IPS-20b (cell line): ENCODE measurements at regions not wholly inside any gene's neighbourhood (a gene's known extent, or its start where the extent isn't known, plus 50 kb on each side); places are given as distances from the start of the nearest gene placed in this dataset.

Experiments used
- H3K27ac ChIP-seq: one replicate; pipeline ENCODE4 v1.5.1; 2013; ENCODE audit warnings: low read length
- H3K27me3 ChIP-seq: 2 replicates; pipeline ENCODE4 v1.6.1; 2013; ENCODE audit warnings: mild to moderate bottlenecking, low read length, inconsistent platforms; ENCODE audit not compliant: insufficient read depth
- H3K36me3 ChIP-seq: 2 replicates; pipeline ENCODE4 v1.6.1; 2013; ENCODE audit warnings: low read depth, mild to moderate bottlenecking, inconsistent platforms, low read length, moderate library complexity; ENCODE audit not compliant: insufficient read depth
- H3K4me1 ChIP-seq: 2 replicates; pipeline ENCODE4 v1.6.1; 2013; ENCODE audit warnings: mild to moderate bottlenecking, control low read depth, inconsistent platforms, low read length, moderate library complexity; ENCODE audit not compliant: insufficient read depth
- H3K4me3 ChIP-seq: 2 replicates; pipeline ENCODE4 v1.5.1; 2013; ENCODE audit warnings: mild to moderate bottlenecking, low read length, inconsistent platforms
- H3K9ac ChIP-seq: 2 replicates; pipeline ENCODE4 v1.6.1; 2013; ENCODE audit warnings: low read depth, mild to moderate bottlenecking, inconsistent platforms, low read length, moderate library complexity
- H3K9me3 ChIP-seq: 2 replicates; pipeline ENCODE4 v1.6.1; 2013; ENCODE audit warnings: mild to moderate bottlenecking, low read depth, low read length, inconsistent platforms; ENCODE audit not compliant: insufficient read depth

DNA sequence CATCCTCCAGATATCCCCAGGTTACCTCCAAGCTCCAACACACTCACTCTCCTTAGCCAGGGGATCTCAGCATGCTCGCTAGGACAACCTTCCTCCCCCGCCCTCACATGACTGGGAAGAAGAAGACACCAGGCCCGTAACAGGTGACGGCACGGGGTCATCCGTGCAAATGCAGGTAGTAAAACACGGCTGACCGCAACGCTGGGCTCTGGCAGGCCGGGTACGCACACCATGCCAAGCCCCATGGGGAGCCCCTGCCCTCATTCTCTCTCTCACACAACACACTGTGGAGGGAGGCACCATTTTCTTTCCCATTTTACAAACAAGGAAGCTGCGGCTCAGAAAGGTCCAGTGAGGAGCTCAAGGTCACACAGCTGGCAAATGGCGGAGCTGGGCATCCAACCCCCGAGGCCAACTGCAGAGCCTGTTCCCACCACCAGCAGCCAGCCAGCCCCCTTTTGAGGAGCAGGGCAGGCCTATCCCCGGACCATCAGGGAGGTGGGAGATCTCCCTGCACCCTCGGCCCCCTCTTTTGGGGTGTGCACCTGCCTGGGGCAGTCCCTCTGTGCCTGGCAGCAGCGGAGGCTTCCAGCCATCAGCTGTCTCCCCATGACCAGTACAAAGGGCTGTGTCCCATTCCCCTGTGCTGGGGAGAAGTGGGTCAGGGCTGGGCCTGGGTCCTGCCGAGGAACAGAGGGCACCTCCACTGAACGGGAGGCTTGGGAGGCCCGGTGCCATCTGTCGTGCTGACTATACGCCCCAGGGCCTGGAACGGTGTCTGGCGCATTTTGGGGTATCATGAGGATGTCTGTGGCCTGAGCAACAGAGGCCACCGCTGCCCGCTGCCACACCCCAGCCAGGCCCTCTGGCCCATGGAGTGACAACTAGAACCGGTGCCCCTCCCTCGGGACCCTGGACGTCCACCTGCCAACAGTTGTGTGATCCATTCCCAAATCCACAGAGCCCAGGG lies 280.9 kb downstream of the CTTN start:
- Histone ChIP-seq H3K4me3 (no peak overlapping the region), H3K9me3 (no peaks in the 10 kb centered on the region), H3K27me3 (no peaks in the 10 kb centered on the region)

DNA sequence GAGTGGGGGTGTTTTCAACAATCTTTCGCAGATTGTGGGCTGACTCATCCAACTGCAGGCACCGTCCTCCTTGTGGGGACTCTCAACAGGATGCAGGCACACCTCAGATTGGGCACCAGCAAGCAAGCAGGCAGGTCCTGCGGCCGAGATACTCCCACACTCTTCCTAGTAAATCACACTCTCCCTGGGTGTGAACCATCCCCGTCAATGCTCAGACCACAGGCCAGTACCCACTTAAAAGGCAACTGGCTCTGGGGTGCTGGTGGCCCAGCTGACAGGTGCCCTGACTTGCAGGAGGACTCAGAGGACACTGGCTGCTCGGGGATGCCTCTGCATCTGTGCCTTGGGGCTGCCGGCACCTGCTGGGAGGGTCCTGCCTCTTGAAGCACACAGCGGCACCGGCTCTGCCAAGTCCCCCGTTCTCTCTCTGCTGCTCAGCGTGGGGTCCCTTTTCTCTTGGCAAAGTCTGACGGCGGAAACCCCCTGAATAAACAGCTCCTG lies 282.5 kb downstream of the CTTN start:
- no peak overlapping the region for H3K4me3 ChIP-seq
- no peak overlapping the region for H3K27ac ChIP-seq
- H3K36me3 ChIP-seq, result no peaks in the 10 kb centered on the region
- no peaks in the 10 kb centered on the region; the same call in 1 of the 2 replicates for H3K4me1 ChIP-seq
- no peak overlapping the region for H3K9ac ChIP-seq
- H3K9me3 ChIP-seq, result no peaks in the 10 kb centered on the region
- H3K27me3 ChIP-seq, result no peaks in the 10 kb centered on the region

More for the DNA sequence above, 280.9 kb downstream of the CTTN start:
- H3K4me1 ChIP-seq, result no peaks in the 10 kb centered on the region; the same call in 1 of the 2 replicates
- no peaks in the 10 kb centered on the region for H3K36me3 ChIP-seq
- no peak overlapping the region for H3K27ac ChIP-seq
- no peak overlapping the region for H3K9ac ChIP-seq

DNA sequence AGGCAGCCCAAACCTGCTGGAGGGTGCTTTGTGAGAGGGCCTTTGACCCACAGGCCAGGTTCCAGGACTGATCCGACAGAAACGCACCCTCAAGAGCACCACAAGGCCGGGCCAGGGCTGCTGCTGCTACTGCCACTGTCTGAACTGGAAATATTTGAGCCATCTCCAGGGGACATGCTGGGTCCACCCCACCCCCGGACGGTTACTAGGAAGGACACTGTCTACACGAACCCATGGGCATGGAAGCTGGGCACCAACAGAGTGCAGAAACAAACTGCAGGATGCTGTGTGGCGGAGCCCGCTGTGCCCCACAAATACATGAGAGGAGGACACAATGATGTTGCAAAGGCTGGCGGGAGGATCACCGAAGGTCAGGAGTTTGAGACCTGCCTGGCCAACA lies 283.7 kb downstream of the CTTN start:
- H3K27me3 ChIP-seq, result no peaks in the 10 kb centered on the region

DNA sequence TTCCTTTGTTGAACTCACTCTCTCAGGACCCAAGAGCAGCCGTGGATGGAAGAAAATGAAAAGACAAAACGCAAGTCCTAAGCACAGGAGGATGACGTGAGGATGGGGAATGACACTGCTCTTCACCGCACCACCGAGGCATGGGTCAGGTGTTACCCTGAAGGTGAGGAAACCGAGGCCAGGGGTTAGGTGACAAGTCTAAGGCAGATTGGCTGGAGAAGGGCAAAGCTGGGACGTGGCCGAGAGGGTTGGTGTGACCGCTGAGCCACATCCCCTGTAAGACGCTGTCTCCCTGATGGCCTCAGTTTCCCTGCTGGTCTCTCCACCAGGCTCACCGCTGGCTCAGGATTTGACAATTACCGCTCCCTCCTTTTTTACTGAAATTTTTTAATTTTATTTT lies 284.4 kb downstream of the CTTN start:
- no peak overlapping the region for H3K27ac ChIP-seq
- H3K9ac ChIP-seq, result no peak overlapping the region
- H3K9me3 ChIP-seq, result no peaks in the 10 kb centered on the region
- H3K36me3 ChIP-seq, result no peaks in the 10 kb centered on the region
- H3K4me3 ChIP-seq, result no peak overlapping the region
- H3K27me3 ChIP-seq, result no peaks in the 10 kb centered on the region
- no peaks in the 10 kb centered on the region for H3K4me1 ChIP-seq

More for the DNA sequence above, 283.7 kb downstream of the CTTN start:
- H3K4me1 ChIP-seq, result no peaks in the 10 kb centered on the region; the same call in 1 of the 2 replicates
- no peaks in the 10 kb centered on the region for H3K9me3 ChIP-seq
- no peak overlapping the region for H3K9ac ChIP-seq
- H3K4me3 ChIP-seq, result no peak overlapping the region
- no peak overlapping the region for H3K27ac ChIP-seq
- no peaks in the 10 kb centered on the region for H3K36me3 ChIP-seq

DNA sequence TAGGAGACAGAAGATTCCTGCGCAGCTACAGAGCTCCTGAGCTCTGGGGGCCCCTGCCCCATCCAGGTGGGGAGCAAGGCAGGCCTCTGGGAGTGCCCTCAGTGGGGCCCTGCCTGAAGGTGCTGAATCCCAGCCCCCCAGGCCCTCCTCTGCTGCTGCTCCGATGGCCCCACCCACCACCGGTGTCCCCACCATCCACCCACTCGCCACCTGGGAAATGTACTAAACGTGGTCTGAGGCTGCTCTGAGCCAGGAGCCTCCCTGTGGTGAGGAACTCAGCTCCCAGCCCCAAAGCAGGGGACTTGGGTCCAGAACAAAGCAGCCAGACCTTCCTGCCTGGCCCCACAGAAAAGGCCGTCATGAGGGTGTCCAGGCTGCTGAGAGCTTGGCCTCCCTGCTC lies 289.4 kb downstream of the CTTN start:
- no peak overlapping the region for H3K9ac ChIP-seq
- no peak overlapping the region for H3K4me3 ChIP-seq
- H3K27me3 ChIP-seq, result no peaks in the 10 kb centered on the region
- H3K27ac ChIP-seq, result no peak overlapping the region
- H3K36me3 ChIP-seq, result no peaks in the 10 kb centered on the region
- H3K4me1 ChIP-seq, result no peaks in the 10 kb centered on the region
- no peaks in the 10 kb centered on the region for H3K9me3 ChIP-seq

DNA sequence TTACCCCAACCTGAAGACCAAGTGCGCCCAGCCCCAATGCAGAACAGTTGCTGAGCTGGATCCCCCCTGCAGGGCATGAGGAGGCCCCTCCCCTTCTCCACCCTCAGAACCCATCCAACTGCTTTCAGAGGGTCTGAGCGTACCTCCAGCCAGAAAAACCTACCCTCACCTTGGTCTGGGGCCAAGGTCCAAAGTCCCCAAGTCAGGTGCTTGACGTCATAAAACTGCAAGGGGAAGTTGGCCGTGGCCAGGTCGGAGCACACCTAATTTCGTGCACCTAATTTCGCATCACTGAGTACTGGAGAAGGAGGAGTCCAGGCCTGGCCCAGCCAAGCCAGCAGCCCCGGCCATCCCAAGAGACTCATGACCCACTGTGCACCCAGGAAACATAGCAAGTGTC lies 289.8 kb downstream of the CTTN start:
- no peak overlapping the region for H3K9ac ChIP-seq
- no peaks in the 10 kb centered on the region for H3K9me3 ChIP-seq
- no peak overlapping the region for H3K4me3 ChIP-seq
- H3K27ac ChIP-seq, result no peak overlapping the region
- H3K27me3 ChIP-seq, result no peaks in the 10 kb centered on the region
- H3K4me1 ChIP-seq, result no peaks in the 10 kb centered on the region
- H3K36me3 ChIP-seq, result no peaks in the 10 kb centered on the region

DNA sequence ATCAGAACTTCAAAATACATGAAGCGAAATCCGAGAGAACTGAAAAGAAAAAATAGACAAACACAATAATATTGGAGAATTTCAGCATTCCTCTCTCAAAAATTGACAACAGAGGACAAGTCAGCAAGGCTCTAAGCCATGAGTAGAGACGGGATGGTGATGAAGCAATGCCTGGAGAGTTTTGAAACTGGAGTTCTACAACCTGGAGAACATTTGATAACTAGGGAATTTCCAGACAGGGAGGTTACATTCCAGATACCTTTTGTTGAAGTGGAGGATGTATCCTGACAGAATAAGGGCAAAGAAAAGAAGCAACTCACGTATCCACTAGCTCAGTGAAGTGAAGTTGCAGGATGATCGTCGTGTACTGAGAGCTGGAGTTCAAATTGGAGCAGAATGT lies 291.4 kb downstream of the CTTN start:
- Histone ChIP-seq H3K4me3 (no peak overlapping the region), H3K4me1 (no peaks in the 10 kb centered on the region), H3K9ac (no peak overlapping the region), H3K27ac (no peak overlapping the region), H3K27me3 (no peaks in the 10 kb centered on the region), H3K36me3 (no peaks in the 10 kb centered on the region), H3K9me3 (no peaks in the 10 kb centered on the region)

DNA sequence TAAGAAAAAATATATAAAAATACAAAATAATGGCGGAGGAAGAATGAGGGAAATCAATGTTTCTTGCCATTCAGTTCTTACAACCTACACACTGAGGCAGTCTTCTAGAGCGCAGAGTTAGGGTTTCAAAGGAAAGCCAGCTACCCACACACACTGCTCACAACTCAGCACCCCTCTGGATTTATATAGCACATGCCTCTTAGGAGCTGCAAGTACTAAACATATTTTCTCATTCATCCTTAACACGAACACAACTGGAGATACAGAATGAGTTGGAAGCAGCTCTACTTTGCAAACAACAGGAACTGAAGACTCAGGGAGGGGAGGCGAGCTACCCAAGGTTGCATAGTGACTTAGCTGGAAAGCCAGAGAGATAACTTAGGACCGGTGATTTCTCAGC lies 293.8 kb downstream of the CTTN start:
- Histone ChIP-seq H3K9ac (no peak overlapping the region), H3K27me3 (no peaks in the 10 kb centered on the region), H3K4me1 (no peaks in the 10 kb centered on the region; the same call in 1 of the 2 replicates), H3K9me3 (no peaks in the 10 kb centered on the region), H3K36me3 (no peaks in the 10 kb centered on the region), H3K27ac (no peak overlapping the region), H3K4me3 (no peak overlapping the region)

DNA sequence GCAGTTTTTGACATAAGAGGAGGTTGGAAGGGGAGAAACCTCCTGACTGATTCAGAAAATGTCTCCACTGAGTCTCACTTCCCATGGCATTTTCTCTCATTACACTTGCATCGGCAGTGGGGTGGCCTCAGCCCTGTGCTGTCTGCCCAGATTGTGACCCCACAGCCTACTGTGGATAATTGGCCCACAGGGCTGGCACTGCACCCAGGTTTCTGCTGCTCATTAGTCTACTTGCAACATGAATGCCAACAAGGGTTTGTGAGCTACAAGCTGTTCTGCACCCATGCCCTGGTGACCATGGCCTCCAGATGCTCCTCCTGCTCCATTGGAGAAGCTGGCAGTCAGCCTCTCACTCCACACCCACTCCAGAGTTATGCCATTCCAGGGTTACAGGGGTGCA lies 296.0 kb downstream of the CTTN start:
- H3K36me3 ChIP-seq, result no peaks in the 10 kb centered on the region

DNA sequence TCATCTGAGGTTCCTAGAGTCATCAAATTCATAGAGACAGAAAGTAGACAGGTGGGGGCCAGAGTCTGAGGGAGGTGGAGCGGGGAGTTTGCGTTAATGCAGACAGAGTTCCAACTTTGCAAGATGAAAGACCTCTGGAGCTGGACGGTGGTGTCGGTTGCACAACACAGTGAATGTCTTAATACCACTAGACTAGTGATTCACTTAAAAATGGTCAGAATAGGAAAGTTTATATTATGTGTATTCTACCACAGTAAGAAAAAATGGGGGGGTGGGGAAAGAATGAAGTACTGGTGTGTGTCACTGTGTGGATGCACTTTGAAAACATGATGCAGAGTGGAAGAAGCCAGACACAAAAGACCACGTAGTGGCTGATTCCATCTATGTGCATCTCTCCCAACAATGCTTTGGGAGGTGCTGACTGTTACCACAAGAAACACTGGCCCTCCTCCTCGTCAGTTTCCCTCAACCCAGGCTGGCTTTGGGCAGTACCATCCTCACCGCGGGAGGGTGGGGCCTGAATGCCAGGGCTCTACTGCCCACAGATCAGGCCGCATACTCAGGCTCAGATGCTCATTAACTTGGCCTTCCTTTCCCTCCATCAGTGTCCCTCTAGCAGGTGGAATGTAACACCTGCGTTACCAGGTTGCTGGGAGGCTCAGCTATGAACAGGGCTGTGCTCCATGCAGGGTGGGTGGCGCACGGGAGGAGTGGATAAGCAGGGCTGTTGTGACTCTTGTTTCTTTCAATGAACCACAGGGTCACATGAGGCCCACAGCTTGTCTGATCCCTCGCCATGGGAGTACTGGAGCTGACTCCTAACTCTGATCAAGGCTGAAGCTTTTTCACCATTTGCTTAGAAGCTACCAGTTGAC lies 297.0 kb downstream of the CTTN start:
- Histone ChIP-seq H3K4me1 (no peaks in the 10 kb centered on the region; the same call in 1 of the 2 replicates), H3K9ac (no peak overlapping the region), H3K4me3 (no peak overlapping the region), H3K36me3 (no peaks in the 10 kb centered on the region), H3K9me3 (no peaks in the 10 kb centered on the region), H3K27me3 (no peaks in the 10 kb centered on the region), H3K27ac (no peak overlapping the region)

More for the DNA sequence above, 296.0 kb downstream of the CTTN start:
- Histone ChIP-seq H3K27ac (no peak overlapping the region), H3K9ac (no peak overlapping the region), H3K27me3 (no peaks in the 10 kb centered on the region), H3K4me1 (no peaks in the 10 kb centered on the region; the same call in 1 of the 2 replicates), H3K4me3 (no peak overlapping the region), H3K9me3 (no peaks in the 10 kb centered on the region)

DNA sequence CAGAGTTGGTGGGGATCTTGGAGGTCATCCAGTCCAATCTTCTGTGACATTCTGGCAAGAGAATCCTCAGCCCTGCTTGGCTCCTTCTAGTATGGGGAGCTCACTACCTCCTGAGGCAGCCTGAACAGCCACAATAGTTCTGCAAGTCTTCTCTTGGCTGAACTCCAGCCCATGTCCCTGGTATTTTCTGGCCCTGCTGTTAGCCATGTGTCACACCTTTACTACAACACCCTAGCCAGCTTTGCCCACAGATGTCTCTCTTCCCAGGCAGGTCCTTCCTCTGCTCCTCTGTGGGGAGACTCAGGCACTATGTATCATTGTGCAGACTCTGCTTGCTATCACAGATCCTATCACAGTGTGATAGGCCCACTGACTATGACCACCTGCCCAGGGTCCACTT lies 297.7 kb downstream of the CTTN start:
- H3K27me3 ChIP-seq, result no peaks in the 10 kb centered on the region
- H3K27ac ChIP-seq, result no peak overlapping the region
- no peaks in the 10 kb centered on the region for H3K9me3 ChIP-seq
- no peaks in the 10 kb centered on the region; the same call in 1 of the 2 replicates for H3K4me1 ChIP-seq
- no peak overlapping the region for H3K4me3 ChIP-seq
- H3K9ac ChIP-seq, result no peak overlapping the region
- H3K36me3 ChIP-seq, result no peaks in the 10 kb centered on the region
